HCT116 (cell line): ENCODE measurements at regions not wholly inside any gene's neighbourhood (a gene's known extent, or its start where the extent isn't known, plus 50 kb on each side); places are given as distances from the start of the nearest gene placed in this dataset.

Source experiments
- CTCF ChIP-seq, 3 experiments: fragments of 200-600 bp in 1 of 3; sonication (generic) in 1 of 3; IDR thresholded peaks in 2 of 3; conservative IDR thresholded peaks in 1 of 3; 2 replicates each; pipeline ENCODE4 v1.5.1; 2012 to 2017; ENCODE audit warnings: low read depth in 2 of 3, low read length in 2 of 3, antibody characterized with exemption in 1 of 3, borderline replicate concordance in 1 of 3, control low read depth in 1 of 3, mild to moderate bottlenecking in 1 of 3, mixed read lengths in 1 of 3, mixed run types in 1 of 3, moderate library complexity in 1 of 3; ENCODE audit not compliant: insufficient read depth in 1 of 3
- EGR1 ChIP-seq: IDR thresholded peaks from 2 replicates; pipeline ENCODE4 v1.6.1; 2012; ENCODE audit warnings: low read depth
- EZH2 ChIP-seq: fragments of 200-600 bp; sonication (generic); IDR thresholded peaks from 2 replicates; pipeline ENCODE4 v1.6.1; 2017; ENCODE audit warnings: antibody characterized with exemption, mixed run types
- POLR2A ChIP-seq: IDR thresholded peaks from 2 replicates; pipeline ENCODE4 v1.7.0; 2011; ENCODE audit warnings: borderline replicate concordance; ENCODE audit not compliant: insufficient read depth, insufficient read length; ENCODE audit errors: extremely low read depth
- RAD21 ChIP-seq: IDR thresholded peaks from 2 replicates; pipeline ENCODE4 v1.6.1; 2012; ENCODE audit warnings: low read depth, mild to moderate bottlenecking
- REST ChIP-seq: IDR thresholded peaks from 2 replicates; pipeline ENCODE4 v1.6.1; 2012; ENCODE audit warnings: low read depth
- SP1 ChIP-seq: IDR thresholded peaks from 2 replicates; pipeline ENCODE4 v1.6.1; 2012; ENCODE audit warnings: low read depth
- TCF7L2 ChIP-seq: IDR thresholded peaks from 2 replicates; pipeline ENCODE4 v1.7.0; 2011; ENCODE audit warnings: borderline replicate concordance, inconsistent platforms; ENCODE audit not compliant: insufficient read depth, insufficient read length; ENCODE audit errors: extremely low read depth
- ZFX ChIP-seq: fragments of 450-650 bp; IDR thresholded peaks from 2 replicates; pipeline ENCODE4 v1.6.1; 2017

GRCh38 chr17:62309396-62309795 lies 71.0 kb upstream of the EFCAB3 start:
- TF ChIP-seq REST, result no peak
- no peak for TF ChIP-seq RAD21
- TF ChIP-seq CTCF (IDR thresholded peaks at IDR 0.05 in 2 of 3, conservative IDR thresholded peaks at IDR 0.05 in 1 of 3; ENCODE audit: borderline replicate concordance in 1 of 3, insufficient read depth in 1 of 3, low read depth in 2 of 3, low read length in 2 of 3), result no peak
- TF ChIP-seq POLR2A, result no peak
- TF ChIP-seq ZFX, result no peak
- TF ChIP-seq EZH2, result no peak
- TF ChIP-seq TCF7L2, result no peak
- TF ChIP-seq EGR1, result no peak
- no peak for TF ChIP-seq SP1
